Type B pancreatic cell (in vitro differentiated cells): ENCODE measurements at regions not wholly inside any gene's neighbourhood (a gene's known extent, or its start where the extent isn't known, plus 50 kb on each side); places are given as distances from the start of the nearest gene placed in this dataset.

Source experiments
- DNase-seq: peaks from one replicate; pipeline ENCODE4 v3.0.0; 2021; ENCODE audit warnings: mixed read lengths; ENCODE audit not compliant: unreplicated experiment; ENCODE audit errors: extremely low spot score
- H3K27ac Mint-ChIP-seq: 2 replicates; pipeline ENCODE4 v1.8.0; 2021; ENCODE audit warnings: mild to moderate bottlenecking, mixed read lengths
- H3K27me3 Mint-ChIP-seq: 2 replicates; pipeline ENCODE4 v1.8.0; 2021; ENCODE audit warnings: mixed read lengths
- H3K36me3 Mint-ChIP-seq: 2 replicates; pipeline ENCODE4 v1.8.0; 2021; ENCODE audit warnings: mixed read lengths
- H3K4me1 Mint-ChIP-seq: one replicate; pipeline ENCODE4 v1.8.0; 2021; ENCODE audit warnings: mixed read lengths; ENCODE audit not compliant: unreplicated experiment
- H3K4me3 Mint-ChIP-seq: 2 replicates; pipeline ENCODE4 v1.8.0; 2021; ENCODE audit warnings: mild to moderate bottlenecking, mixed read lengths
- H3K9me3 Mint-ChIP-seq: 2 replicates; pipeline ENCODE4 v1.8.0; 2021; ENCODE audit warnings: mixed read lengths
- TF ChIP-seq, protein P1 (sequence below): fragments of 200-600 bp; sonication (generic); conservative IDR thresholded peaks from 2 replicates; pipeline ENCODE4 v1.5.0; 2021; ENCODE audit warnings: antibody characterized with exemption, mild to moderate bottlenecking

DNA sequence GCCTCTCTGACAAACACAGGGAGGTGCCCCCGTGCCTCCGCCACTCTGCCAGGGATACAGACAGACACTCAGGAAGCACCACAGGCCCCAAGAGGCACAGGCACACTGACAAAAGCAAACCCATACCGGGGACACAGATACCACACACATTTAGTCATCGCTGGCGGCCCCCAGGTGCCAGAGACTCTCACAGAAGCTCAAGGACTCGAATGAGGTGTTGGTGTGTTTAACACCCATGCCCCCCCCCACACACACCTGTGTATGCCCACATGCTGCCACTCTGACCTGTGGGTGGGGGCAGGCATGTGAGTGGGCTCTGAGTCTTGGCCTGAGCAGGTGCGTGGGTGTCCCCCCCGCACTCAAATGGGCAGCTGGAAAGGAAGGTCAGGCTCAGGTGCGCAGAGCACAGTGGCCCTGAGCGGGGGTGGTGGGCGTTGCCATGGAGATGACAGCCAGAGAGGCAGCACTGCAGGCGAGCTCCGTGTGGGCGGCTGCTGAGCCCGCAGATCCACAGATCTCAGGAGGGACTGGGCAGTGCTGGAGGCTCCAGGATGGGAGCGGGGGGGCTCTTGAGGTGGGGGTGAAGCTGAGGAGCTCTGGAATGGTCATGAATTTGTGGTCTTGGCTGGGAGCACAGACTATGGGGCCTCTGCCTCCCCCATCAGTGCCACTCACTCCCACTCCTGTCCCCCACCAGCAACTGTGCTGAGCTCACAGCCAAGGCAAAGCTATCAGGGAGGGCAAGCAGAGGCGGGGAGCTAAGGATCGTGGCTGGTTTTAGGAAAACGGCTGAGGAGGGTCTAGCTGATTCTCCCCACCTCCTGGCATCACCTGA, 73.9 kb upstream of the TAF1B start:
- peak overlapping the region; percentile 35 for H3K4me3 Mint-ChIP-seq
- no peaks in the 10 kb centered on the region for H3K36me3 Mint-ChIP-seq
- peak overlapping the region; percentile 65 for H3K27ac Mint-ChIP-seq
- H3K9me3 Mint-ChIP-seq = no peaks in the 10 kb centered on the region
- no peaks in the 10 kb centered on the region for H3K27me3 Mint-ChIP-seq
- peaks cover 51% of the 10 kb centered on the region for H3K4me1 Mint-ChIP-seq
- DNase-seq = no peak
- TF ChIP-seq, protein P1, sequence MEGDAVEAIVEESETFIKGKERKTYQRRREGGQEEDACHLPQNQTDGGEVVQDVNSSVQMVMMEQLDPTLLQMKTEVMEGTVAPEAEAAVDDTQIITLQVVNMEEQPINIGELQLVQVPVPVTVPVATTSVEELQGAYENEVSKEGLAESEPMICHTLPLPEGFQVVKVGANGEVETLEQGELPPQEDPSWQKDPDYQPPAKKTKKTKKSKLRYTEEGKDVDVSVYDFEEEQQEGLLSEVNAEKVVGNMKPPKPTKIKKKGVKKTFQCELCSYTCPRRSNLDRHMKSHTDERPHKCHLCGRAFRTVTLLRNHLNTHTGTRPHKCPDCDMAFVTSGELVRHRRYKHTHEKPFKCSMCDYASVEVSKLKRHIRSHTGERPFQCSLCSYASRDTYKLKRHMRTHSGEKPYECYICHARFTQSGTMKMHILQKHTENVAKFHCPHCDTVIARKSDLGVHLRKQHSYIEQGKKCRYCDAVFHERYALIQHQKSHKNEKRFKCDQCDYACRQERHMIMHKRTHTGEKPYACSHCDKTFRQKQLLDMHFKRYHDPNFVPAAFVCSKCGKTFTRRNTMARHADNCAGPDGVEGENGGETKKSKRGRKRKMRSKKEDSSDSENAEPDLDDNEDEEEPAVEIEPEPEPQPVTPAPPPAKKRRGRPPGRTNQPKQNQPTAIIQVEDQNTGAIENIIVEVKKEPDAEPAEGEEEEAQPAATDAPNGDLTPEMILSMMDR = no peak

DNA sequence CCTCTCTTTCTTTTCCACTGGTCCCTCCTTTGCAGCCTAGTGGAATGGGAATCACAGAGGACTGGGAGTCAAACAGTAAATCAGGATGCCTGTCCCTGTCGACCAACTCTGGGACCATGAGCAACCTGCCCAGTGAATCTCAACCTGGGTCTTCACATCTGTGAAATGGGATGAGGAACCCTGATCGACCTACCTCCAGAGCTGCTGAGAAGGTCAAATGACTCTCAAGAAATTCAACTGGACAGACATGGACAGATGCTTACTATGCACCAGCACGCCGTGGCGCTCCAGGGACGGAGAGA, 73.3 kb upstream of the TAF1B start:
- Mint-ChIP-seq H3K4me3 (peak overlapping the region; percentile 35), H3K27me3 (no peaks in the 10 kb centered on the region), H3K9me3 (no peaks in the 10 kb centered on the region), H3K4me1 (peaks cover 45% of the 10 kb centered on the region), H3K36me3 (no peaks in the 10 kb centered on the region), H3K27ac (peak overlapping the region; percentile 60)
- TF ChIP-seq, protein P1 = no peak
- DNase-seq = no peak

DNA sequence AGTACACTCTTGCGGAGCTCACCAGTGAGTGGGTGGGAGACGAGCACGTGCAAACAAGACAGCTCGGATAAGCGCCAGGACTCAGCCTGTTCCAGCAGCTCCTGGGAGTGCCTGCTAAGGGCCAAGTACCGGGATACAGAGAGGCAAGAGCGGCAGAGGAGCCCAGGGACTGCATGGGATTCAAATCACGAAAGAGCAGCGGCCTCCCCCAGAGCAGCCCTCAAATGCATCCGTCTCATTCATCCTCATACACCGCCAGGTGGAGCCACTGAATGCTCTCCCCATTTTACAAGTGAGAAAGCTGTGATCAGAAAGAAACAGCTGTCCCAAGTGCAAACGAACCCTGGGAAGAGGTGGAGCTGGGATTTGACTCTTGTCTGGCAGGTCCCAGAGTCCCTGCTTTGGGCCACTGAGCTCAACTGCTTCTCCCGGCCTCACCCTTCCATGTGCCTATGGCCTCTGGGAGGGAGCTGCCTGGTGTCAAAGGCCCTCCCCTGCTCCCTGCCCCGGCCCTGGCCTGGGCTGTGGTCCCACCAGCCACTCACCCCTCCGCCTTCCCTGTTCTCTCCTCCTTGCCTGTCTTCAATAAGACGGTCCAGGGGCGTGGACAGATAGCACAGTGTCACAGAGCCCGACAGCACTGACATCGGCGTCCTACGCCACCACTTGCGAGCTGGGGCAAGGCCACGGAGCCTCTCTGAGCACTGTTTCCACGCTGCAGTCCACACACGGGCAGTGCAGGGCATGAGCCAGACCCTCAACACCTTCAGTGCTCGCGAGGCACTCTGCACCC, 72.8 kb upstream of the TAF1B start:
- TF ChIP-seq, protein P1 = peak; percentile 84
- Mint-ChIP-seq H3K27me3 (no peaks in the 10 kb centered on the region), H3K27ac (peak overlapping the region; percentile 60), H3K4me1 (peaks cover 44% of the 10 kb centered on the region), H3K36me3 (no peaks in the 10 kb centered on the region), H3K9me3 (no peaks in the 10 kb centered on the region), H3K4me3 (peak overlapping the region; percentile 35)
- no peak for DNase-seq

DNA sequence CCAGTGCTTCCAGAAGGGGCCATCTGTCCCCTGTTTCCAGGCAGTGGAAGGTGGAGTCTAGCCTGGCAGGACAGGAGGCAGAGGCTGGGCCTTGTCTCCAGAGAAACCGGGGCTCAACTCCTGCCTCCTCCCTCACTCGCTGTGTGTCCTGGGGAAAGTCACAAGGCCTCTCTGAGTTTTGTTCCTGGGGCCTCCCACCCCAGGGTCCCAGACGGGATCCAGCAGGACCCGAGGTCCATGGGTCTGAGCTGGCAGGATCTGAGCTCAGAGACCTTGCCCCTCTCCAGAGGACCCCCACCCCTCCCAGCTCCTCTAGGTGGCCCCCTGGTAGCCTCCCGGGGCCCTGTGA, 72.2 kb upstream of the TAF1B start:
- Mint-ChIP-seq H3K9me3 (no peaks in the 10 kb centered on the region), H3K27me3 (no peaks in the 10 kb centered on the region), H3K4me1 (peaks cover 44% of the 10 kb centered on the region), H3K27ac (no peak overlapping the region), H3K36me3 (no peaks in the 10 kb centered on the region), H3K4me3 (no peak overlapping the region)
- DNase-seq = no peak
- TF ChIP-seq, protein P1 = no peak

DNA sequence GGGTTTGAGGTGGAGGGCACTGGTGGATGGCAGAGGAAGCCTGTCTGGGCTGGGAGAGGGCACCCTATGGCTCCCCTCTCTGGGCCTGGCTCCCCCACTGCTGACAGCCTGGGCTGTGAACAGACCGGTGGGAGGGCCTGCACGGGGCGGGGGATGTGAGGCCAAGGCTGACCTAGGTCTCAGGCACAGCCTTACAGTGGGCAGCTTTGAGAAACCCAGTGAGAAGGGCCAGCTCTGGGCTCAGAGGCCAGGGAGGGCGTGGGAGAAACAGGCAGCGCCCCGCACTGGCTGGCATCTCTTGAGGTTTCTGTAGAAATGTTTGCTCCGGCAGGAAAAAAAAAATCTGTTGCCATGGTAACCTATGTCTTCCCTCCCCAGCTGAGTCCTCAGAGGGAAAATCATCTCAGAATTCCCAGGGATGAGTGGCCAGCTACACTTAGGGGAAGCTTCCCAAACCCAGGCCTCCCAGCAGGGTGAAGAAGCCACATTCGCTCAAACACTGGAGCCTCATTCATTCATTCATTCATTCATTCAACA, 71.7 kb upstream of the TAF1B start:
- no peak for DNase-seq
- Mint-ChIP-seq H3K4me1 (peaks cover 41% of the 10 kb centered on the region), H3K36me3 (no peaks in the 10 kb centered on the region), H3K4me3 (no peak overlapping the region), H3K27me3 (no peaks in the 10 kb centered on the region), H3K27ac (no peak overlapping the region), H3K9me3 (no peaks in the 10 kb centered on the region)
- TF ChIP-seq, protein P1 = no peak
